Upper lobe of right lung (tissue), 1 donor: ENCODE measurements at regions not wholly inside any gene's neighbourhood (a gene's known extent, or its start where the extent isn't known, plus 50 kb on each side); places are given as distances from the start of the nearest gene placed in this dataset.

Experiments
- ATAC-seq: fragments of 200-7000 bp; cut with Tn5 transposase; one replicate; pipeline ENCODE4 v1.9.1; 2020; ENCODE audit warnings: mild to moderate bottlenecking, moderate library complexity
- DNase-seq: peaks from one replicate; pipeline ENCODE4 v3.0.0-alpha.2; 2020
- H3K27ac ChIP-seq: fragments of 200-600 bp; one replicate; pipeline ENCODE4 v1.8.0; 2022
- H3K27me3 ChIP-seq: fragments of 200-600 bp; one replicate; pipeline ENCODE4 v1.8.0; 2022; ENCODE audit warnings: mild to moderate bottlenecking
- H3K36me3 ChIP-seq: fragments of 200-600 bp; one replicate; pipeline ENCODE4 v1.8.0; 2022
- H3K4me1 ChIP-seq: fragments of 200-600 bp; one replicate; pipeline ENCODE4 v1.8.0; 2022
- H3K4me3 ChIP-seq: fragments of 200-600 bp; one replicate; pipeline ENCODE4 v1.8.0; 2022; ENCODE audit warnings: mild to moderate bottlenecking
- H3K9me3 ChIP-seq: fragments of 200-600 bp; one replicate; pipeline ENCODE4 v1.8.0; 2022
- CTCF ChIP-seq: fragments of 200-600 bp; IDR thresholded peaks from one replicate; pipeline ENCODE4 v1.8.0; 2022; ENCODE audit warnings: antibody characterized with exemption
- intact Hi-C: fragments of 100-400 bp; cut with DNase I; formaldehyde crosslinking; loops from one replicate; pipeline ENCODE4 v1.11.0; 2022
- donor health status: DM: no; HTN: yes; CAD: no; lungs with severe emphysema.

GRCh38 chrX:139086246-139086645, 374.7 kb upstream of the FGF13 start:
- no peak for ATAC-seq
- no peak overlapping the region for H3K27ac ChIP-seq
- no peak overlapping the region for H3K4me3 ChIP-seq
- no peak for DNase-seq
- intact Hi-C loops, result no loop called here
- H3K4me1 ChIP-seq, result no peaks in the 10 kb centered on the region
- TF ChIP-seq CTCF, result no peak
- no peaks in the 10 kb centered on the region for H3K27me3 ChIP-seq
- H3K36me3 ChIP-seq, result no peaks in the 10 kb centered on the region
- no peaks in the 10 kb centered on the region for H3K9me3 ChIP-seq

GRCh38 chrX:139085404-139085803, 373.9 kb upstream of the FGF13 start:
- no peak for DNase-seq
- TF ChIP-seq CTCF, result no peak
- intact Hi-C loops, result no loop called here

GRCh38 chrX:139083191-139083590, 371.7 kb upstream of the FGF13 start:
- no peaks in the 10 kb centered on the region for H3K9me3 ChIP-seq
- TF ChIP-seq CTCF, result no peak
- DNase-seq (no peak), ATAC-seq (no peak)
- no peaks in the 10 kb centered on the region for H3K36me3 ChIP-seq
- no peaks in the 10 kb centered on the region for H3K4me1 ChIP-seq
- H3K4me3 ChIP-seq, result no peak overlapping the region
- no peaks in the 10 kb centered on the region for H3K27me3 ChIP-seq
- no peak overlapping the region for H3K27ac ChIP-seq
- intact Hi-C loops, result no loop called here

More at GRCh38 chrX:139085404-139085803, 373.9 kb upstream of the FGF13 start:
- H3K4me1 ChIP-seq, result no peaks in the 10 kb centered on the region
- no peak overlapping the region for H3K27ac ChIP-seq
- no peaks in the 10 kb centered on the region for H3K9me3 ChIP-seq
- no peaks in the 10 kb centered on the region for H3K36me3 ChIP-seq
- H3K27me3 ChIP-seq, result no peaks in the 10 kb centered on the region
- no peak for ATAC-seq
- no peak overlapping the region for H3K4me3 ChIP-seq

- no peaks in the 10 kb centered on the region for H3K9me3 ChIP-seq
- intact Hi-C loops, result no loop called here
- no peak for TF ChIP-seq CTCF
- no peak for ATAC-seq
- no peak overlapping the region for H3K27ac ChIP-seq
- H3K36me3 ChIP-seq, result no peaks in the 10 kb centered on the region
- no peaks in the 10 kb centered on the region for H3K27me3 ChIP-seq
- no peaks in the 10 kb centered on the region for H3K4me1 ChIP-seq
- DNase-seq, result no peak
- H3K4me3 ChIP-seq, result no peak overlapping the region
These were observed 370.4 kb upstream of the FGF13 start for GRCh38 chrX:139081965-139082364.

GRCh38 chrX:139079789-139080188, 368.3 kb upstream of the FGF13 start:
- Histone ChIP-seq H3K27ac (no peak overlapping the region), H3K4me3 (no peak overlapping the region), H3K4me1 (no peaks in the 10 kb centered on the region), H3K27me3 (no peaks in the 10 kb centered on the region), H3K36me3 (no peaks in the 10 kb centered on the region), H3K9me3 (no peaks in the 10 kb centered on the region)
- DNase-seq, result no peak
- intact Hi-C loops, result no loop called here
- TF ChIP-seq CTCF, result no peak
- no peak for ATAC-seq

- DNase-seq (no peak), ATAC-seq (no peak)
- no peak for TF ChIP-seq CTCF
- no peak overlapping the region for H3K27ac ChIP-seq
- H3K36me3 ChIP-seq, result no peaks in the 10 kb centered on the region
- no peaks in the 10 kb centered on the region for H3K4me1 ChIP-seq
- intact Hi-C loops, result no loop called here
- no peaks in the 10 kb centered on the region for H3K27me3 ChIP-seq
- H3K9me3 ChIP-seq, result no peaks in the 10 kb centered on the region
- H3K4me3 ChIP-seq, result no peak overlapping the region
These were observed 367.3 kb upstream of the FGF13 start for GRCh38 chrX:139078761-139079280.
